ENCODE measurements at regions not wholly inside any gene's neighbourhood (a gene's known extent, or its start where the extent isn't known, plus 50 kb on each side); places are given as distances from the start of the nearest gene placed in this dataset.
"Not testable (repeated sequence)": the region's sequence is repeated elsewhere in the genome, so short reads cannot be mapped to it uniquely, and the experiment has no call there.

- no peak overlapping the region for H3K4me3 ChIP-seq (ENCODE audit: low read depth, low read length)
- no peak for TF ChIP-seq POLR2A (IDR thresholded peaks at IDR 0.05; ENCODE audit: extremely low read depth, insufficient read length)
- no peak for TF ChIP-seq CTCF (IDR thresholded peaks at IDR 0.05; ENCODE audit: low read depth, low read length)
- TF ChIP-seq MYC (IDR thresholded peaks at IDR 0.05; ENCODE audit: low read depth, low read length): no peak
- no peak for TF ChIP-seq MAX (IDR thresholded peaks at IDR 0.05; ENCODE audit: low read depth, low read length)
- no peak for DNase-seq (ENCODE audit: low read depth)
These were observed 355.5 kb downstream of the FBXW7 start for GRCh38 chr4:152180369-152180768.

GRCh38 chr4:152177538-152177937 is 358.4 kb downstream of the FBXW7 start:
- H3K4me3 ChIP-seq (ENCODE audit: low read depth, low read length); DNase-seq (ENCODE audit: low read depth): not testable (repeated sequence)

- no peak for DNase-seq (ENCODE audit: low read depth)
- TF ChIP-seq MAX (IDR thresholded peaks at IDR 0.05; ENCODE audit: low read depth, low read length) (no peak), MYC (IDR thresholded peaks at IDR 0.05; ENCODE audit: low read depth, low read length) (no peak), CTCF (IDR thresholded peaks at IDR 0.05; ENCODE audit: low read depth, low read length) (no peak), POLR2A (IDR thresholded peaks at IDR 0.05; ENCODE audit: extremely low read depth, insufficient read length) (no peak)
These were observed 359.2 kb downstream of the FBXW7 start for GRCh38 chr4:152176627-152177214.

GRCh38 chr4:152175586-152175985 is 360.3 kb downstream of the FBXW7 start:
- no peak for TF ChIP-seq MYC (IDR thresholded peaks at IDR 0.05; ENCODE audit: low read depth, low read length)
- no peak overlapping the region for H3K4me3 ChIP-seq (ENCODE audit: low read depth, low read length)
- DNase-seq (ENCODE audit: low read depth): no peak

More at GRCh38 chr4:152176627-152177214, 359.2 kb downstream of the FBXW7 start:
- no peak overlapping the region for H3K4me3 ChIP-seq (ENCODE audit: low read depth, low read length)

- TF ChIP-seq POLR2A (IDR thresholded peaks at IDR 0.05; ENCODE audit: extremely low read depth, insufficient read length) (no peak), MAX (IDR thresholded peaks at IDR 0.05; ENCODE audit: low read depth, low read length) (no peak), MYC (IDR thresholded peaks at IDR 0.05; ENCODE audit: low read depth, low read length) (no peak), CTCF (IDR thresholded peaks at IDR 0.05; ENCODE audit: low read depth, low read length) (no peak)
- no peak for DNase-seq (ENCODE audit: low read depth)
These were observed 363.7 kb downstream of the FBXW7 start for GRCh38 chr4:152172146-152172545.

GRCh38 chr4:152171556-152171955 is 364.3 kb downstream of the FBXW7 start:
- no peak for TF ChIP-seq CTCF (IDR thresholded peaks at IDR 0.05; ENCODE audit: low read depth, low read length)
- no peak for TF ChIP-seq MAX (IDR thresholded peaks at IDR 0.05; ENCODE audit: low read depth, low read length)
- TF ChIP-seq POLR2A (IDR thresholded peaks at IDR 0.05; ENCODE audit: extremely low read depth, insufficient read length): no peak
- no peak for TF ChIP-seq MYC (IDR thresholded peaks at IDR 0.05; ENCODE audit: low read depth, low read length)
- no peak overlapping the region for H3K4me3 ChIP-seq (ENCODE audit: low read depth, low read length)
- DNase-seq (ENCODE audit: low read depth): no peak

More at GRCh38 chr4:152172146-152172545, 363.7 kb downstream of the FBXW7 start:
- no peak overlapping the region for H3K4me3 ChIP-seq (ENCODE audit: low read depth, low read length)

- TF ChIP-seq MYC (IDR thresholded peaks at IDR 0.05; ENCODE audit: low read depth, low read length) (no peak), MAX (IDR thresholded peaks at IDR 0.05; ENCODE audit: low read depth, low read length) (no peak), POLR2A (IDR thresholded peaks at IDR 0.05; ENCODE audit: extremely low read depth, insufficient read length) (no peak), CTCF (IDR thresholded peaks at IDR 0.05; ENCODE audit: low read depth, low read length) (no peak)
- H3K4me3 ChIP-seq (ENCODE audit: low read depth, low read length): no peak overlapping the region
- DNase-seq (ENCODE audit: low read depth): no peak
These were observed 366.2 kb downstream of the FBXW7 start for GRCh38 chr4:152169683-152170082.

Measured in NB4 (cell line).